ENCODE measurements at regions not wholly inside any gene's neighbourhood (a gene's known extent, or its start where the extent isn't known, plus 50 kb on each side); places are given as distances from the start of the nearest gene placed in this dataset.
"Not testable (repeated sequence)": the region's sequence is repeated elsewhere in the genome, so short reads cannot be mapped to it uniquely, and the experiment has no call there.

GRCh38 chr3:159045279-159045885 is 243.5 kb downstream of the MFSD1 start:
- DNase-seq (ENCODE audit: low read depth in 3 of 3) = no peak

- no peak for DNase-seq (ENCODE audit: low read depth in 3 of 3)
Measured at GRCh38 chr3:159047361-159047760, 245.5 kb downstream of the MFSD1 start.

GRCh38 chr3:159052494-159052893 is 250.6 kb downstream of the MFSD1 start:
- DNase-seq (ENCODE audit: low read depth in 3 of 3) = not testable (repeated sequence)

- no peak for DNase-seq (ENCODE audit: low read depth in 3 of 3)
Measured at GRCh38 chr3:159057621-159058020, 255.8 kb downstream of the MFSD1 start.

- no peak for DNase-seq (ENCODE audit: low read depth in 3 of 3)
Measured at GRCh38 chr3:159058859-159059258, 257.0 kb downstream of the MFSD1 start.

- DNase-seq (ENCODE audit: low read depth in 3 of 3) = no peak
Measured at GRCh38 chr3:159059395-159059794, 257.5 kb downstream of the MFSD1 start.

GRCh38 chr3:159062734-159063410 is 261.0 kb downstream of the MFSD1 start:
- DNase-seq (ENCODE audit: low read depth in 3 of 3) = no peak

GRCh38 chr3:159069091-159069490 is 267.2 kb downstream of the MFSD1 start, which contains the start of gene IQCJ:
IQCJ (plus strand) TSS chr3:159069319.
- no peak for DNase-seq (ENCODE audit: low read depth in 3 of 3)

- no peak for DNase-seq (ENCODE audit: low read depth in 3 of 3)
Measured at GRCh38 chr3:159069866-159070425, 268.1 kb downstream of the MFSD1 start.

- DNase-seq (ENCODE audit: low read depth in 3 of 3) = no peak
Measured at GRCh38 chr3:159074756-159075701, 273.2 kb downstream of the MFSD1 start.

GRCh38 chr3:159077860-159078259 is 276.0 kb downstream of the MFSD1 start:
- DNase-seq (ENCODE audit: low read depth in 3 of 3) = no peak

- DNase-seq (ENCODE audit: low read depth in 3 of 3) = no peak
Measured at GRCh38 chr3:159080256-159080655, 278.4 kb downstream of the MFSD1 start.

- DNase-seq (ENCODE audit: low read depth in 3 of 3) = no peak
Measured at GRCh38 chr3:159080821-159081220, 279.0 kb downstream of the MFSD1 start.

GRCh38 chr3:159082519-159082918 is 280.7 kb downstream of the MFSD1 start:
- no peak for DNase-seq (ENCODE audit: low read depth in 3 of 3)

GRCh38 chr3:159091936-159092335 is 290.1 kb downstream of the MFSD1 start:
- DNase-seq (ENCODE audit: low read depth in 3 of 3) = no peak

GRCh38 chr3:159102001-159102400 is 300.1 kb downstream of the MFSD1 start:
- DNase-seq (ENCODE audit: low read depth in 3 of 3) = no peak

- no peak for DNase-seq (ENCODE audit: low read depth in 3 of 3)
Measured at GRCh38 chr3:159112724-159113123, 310.9 kb downstream of the MFSD1 start.

- DNase-seq (ENCODE audit: low read depth in 3 of 3) = no peak
Measured at GRCh38 chr3:159113221-159113875, 311.5 kb downstream of the MFSD1 start.

- no peak for DNase-seq (ENCODE audit: low read depth in 3 of 3)
Measured at GRCh38 chr3:159114582-159114981, 312.7 kb downstream of the MFSD1 start.

GRCh38 chr3:159123877-159124276 is 322.0 kb downstream of the MFSD1 start:
- no peak for DNase-seq (ENCODE audit: low read depth in 3 of 3)

GRCh38 chr3:159126261-159127020 is 324.6 kb downstream of the MFSD1 start:
- DNase-seq (ENCODE audit: low read depth in 3 of 3) = no peak

Measured in stimulated activated CD4-positive, alpha-beta T cell treated with anti-CD3 and anti-CD28 coated beads, TNF-alpha, amount 100 ng/mL, for 24 hours (primary cell).